ENCODE measurements at regions not wholly inside any gene's neighbourhood (a gene's known extent, or its start where the extent isn't known, plus 50 kb on each side); places are given as distances from the start of the nearest gene placed in this dataset.

DNA sequence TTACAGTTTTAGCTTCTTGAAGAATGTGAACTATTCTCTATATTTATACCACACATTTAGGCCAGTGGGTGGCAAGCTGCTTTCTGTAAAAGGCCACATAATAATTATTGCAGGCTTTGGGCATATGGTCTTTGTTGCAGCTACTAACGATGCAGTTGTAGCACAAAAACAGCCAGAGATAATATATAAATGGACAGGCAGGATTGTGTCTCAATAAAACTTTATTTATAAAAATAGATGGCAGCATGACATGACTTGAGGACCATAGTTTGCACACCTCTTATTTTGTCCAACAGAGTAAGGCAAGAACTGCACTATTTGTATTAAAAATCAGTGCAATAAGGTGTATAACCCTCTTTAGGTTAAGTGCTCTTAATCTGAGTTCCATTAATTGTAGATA is 415.0 kb downstream of the ANXA1 start:
- DNase-seq = no peak

GRCh38 chr9:73573235-73573634 is 421.6 kb downstream of the ANXA1 start:
- no peak for DNase-seq

- DNase-seq = no peak
Measured at GRCh38 chr9:73575101-73576060, 423.7 kb downstream of the ANXA1 start.

DNA sequence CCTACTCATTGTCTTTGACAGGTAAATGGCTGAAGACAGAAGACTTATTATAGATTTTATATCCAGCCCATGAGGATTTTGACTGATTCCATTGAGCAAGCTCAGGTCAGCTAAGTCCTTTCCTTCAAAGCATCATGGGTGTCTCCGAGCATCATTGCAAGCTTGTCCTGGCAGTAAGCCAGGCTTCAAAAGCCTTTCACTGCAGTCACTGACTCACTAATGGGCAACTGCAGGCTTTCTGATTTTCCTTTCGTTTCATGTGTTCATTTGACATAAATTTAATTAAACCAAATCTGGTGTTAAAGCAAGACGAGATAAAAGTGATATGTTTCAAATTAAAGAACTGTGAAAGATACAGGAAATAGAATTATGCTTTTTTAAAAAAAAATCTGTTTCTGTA is 426.2 kb downstream of the ANXA1 start:
- DNase-seq = peak; percentile 14

DNA sequence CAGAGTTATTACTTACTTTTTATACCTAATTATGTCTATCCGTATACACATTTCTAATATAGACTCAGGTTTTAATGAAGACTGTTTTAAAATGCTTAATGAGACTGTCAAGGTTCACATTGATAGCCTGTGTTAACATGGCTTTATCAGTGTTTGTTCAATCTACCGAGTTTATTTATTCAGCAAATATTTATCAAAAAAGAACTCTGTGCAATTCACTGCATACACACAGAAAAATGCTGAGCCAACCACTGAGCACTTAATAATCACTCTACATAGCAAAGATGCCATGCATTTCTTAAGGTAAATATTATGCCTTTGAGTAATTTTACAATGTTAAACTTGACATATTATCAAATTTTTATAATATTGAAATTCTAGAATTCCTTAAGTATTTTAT is 428.2 kb downstream of the ANXA1 start:
- no peak for DNase-seq

DNA sequence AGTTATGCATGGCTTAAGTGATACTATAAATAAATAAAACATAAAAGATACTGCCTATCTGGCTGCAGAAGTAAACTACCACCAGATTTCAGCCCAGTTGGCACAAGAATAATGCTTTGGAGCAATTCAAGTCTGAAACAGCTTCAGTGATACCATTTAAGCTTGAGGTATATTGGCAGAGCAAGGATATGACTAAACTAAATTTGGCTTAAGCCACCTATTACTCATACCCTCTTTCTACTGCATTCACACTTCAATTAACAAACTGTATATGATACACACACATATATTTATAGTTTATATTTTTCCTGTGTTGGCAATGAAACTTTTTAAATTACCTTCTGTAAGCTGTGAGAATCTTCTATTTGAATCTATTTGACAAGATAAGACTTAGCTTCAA is 431.9 kb downstream of the ANXA1 start:
- no peak for DNase-seq

DNA sequence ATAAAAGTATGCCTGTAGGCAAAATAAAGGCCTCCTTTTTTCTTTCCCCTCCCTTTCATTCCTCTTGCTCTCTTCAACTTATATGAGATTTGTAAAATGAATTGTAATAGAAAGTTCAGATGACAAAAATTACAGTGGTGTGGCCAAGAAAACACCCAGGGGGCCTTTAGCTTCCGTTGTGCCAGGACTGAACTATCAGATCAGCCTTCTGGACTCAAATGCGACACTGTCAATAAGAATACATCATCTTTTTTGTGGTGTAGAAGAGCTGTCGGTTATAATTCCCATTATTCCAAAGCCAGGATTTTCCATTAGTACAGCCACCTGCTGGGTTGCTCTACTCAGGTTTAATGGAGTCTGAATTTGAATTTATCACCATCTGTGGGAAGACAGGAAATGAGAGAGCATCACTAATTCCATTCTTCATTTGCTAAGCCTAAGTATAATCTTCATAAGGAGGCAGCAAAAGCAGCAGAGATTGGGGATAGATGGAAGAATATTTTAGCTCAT is 443.4 kb downstream of the ANXA1 start:
- no peak for DNase-seq

DNA sequence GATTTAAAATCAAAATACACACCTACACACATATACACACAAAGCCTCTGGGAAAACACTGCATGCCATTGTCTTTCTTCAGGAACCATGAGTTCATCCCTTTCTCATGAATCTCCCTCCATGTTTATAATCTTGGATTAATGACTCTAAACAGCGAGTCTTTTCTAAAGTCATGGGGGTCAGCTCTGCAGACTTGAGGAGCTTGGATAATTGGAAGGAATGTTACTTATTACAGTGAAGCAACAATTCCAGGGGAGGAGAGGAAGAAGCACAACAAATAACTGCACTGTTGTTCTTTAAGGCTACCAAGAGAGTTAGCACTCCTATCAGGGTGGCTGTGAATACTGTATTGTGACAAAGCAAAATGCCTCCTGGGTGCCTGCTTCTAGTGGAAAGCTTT is 444.7 kb downstream of the ANXA1 start:
- DNase-seq = no peak

- DNase-seq = no peak
Measured at GRCh38 chr9:73597039-73597438, 445.4 kb downstream of the ANXA1 start.

DNA sequence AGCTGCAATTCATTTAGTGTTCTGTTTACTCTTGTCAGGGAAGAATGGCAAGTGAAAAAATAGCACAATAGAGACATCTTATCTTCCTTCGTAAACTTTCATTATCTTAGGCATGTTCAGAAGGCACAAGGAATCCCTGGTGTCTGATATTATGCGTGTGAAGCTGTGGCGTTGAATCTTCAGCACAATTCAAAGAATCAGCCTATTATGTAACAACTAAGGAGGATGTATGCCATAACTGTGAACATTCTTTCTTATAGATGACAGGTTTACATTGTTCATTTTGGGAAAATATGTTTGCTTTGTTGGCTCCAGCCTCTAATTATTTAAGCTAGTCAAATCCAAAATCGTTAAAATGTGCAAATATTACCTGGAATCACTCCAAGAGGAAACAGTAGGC is 446.1 kb downstream of the ANXA1 start:
- DNase-seq = no peak

DNA sequence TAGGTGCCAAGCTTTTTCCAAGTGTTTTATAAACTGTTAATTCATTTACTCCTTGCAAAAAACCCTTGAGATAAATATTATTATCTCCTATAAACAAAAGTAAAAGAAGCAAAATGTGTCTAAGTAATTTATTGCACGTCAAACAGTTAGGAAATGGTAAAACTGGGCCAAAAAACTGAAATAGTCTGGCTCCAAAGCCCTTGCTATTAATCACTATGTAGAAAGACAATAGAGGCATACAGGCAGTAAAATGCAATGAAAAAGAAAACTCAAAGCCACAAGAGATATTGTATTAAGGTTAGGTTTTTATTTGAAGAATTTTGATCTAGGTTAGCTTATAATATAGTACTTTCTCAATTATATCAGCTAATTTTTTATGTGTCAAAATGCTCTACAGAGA is 457.7 kb downstream of the ANXA1 start:
- no peak for DNase-seq

DNA sequence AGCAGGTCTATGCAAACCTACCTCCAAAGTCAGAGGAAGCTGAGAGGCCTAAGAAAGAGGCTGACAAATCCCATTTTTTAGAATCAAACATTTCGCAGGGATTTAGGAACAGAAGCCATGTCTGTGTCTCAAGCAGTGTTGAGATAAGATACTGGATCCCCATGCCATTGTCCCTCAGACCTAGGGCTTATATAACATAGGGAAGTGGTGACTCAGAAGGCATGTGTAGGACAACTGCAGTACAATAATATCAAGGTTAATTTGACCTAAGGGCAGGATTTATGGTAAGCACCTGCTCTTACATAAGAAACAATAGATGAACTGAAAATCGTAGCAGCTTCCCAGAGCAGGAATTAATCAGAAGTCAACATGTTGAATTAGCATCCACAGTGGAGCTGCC is 459.4 kb downstream of the ANXA1 start:
- no peak for DNase-seq

- peak; percentile 37 for DNase-seq
Measured at GRCh38 chr9:73613092-73613701, 461.5 kb downstream of the ANXA1 start.

DNA sequence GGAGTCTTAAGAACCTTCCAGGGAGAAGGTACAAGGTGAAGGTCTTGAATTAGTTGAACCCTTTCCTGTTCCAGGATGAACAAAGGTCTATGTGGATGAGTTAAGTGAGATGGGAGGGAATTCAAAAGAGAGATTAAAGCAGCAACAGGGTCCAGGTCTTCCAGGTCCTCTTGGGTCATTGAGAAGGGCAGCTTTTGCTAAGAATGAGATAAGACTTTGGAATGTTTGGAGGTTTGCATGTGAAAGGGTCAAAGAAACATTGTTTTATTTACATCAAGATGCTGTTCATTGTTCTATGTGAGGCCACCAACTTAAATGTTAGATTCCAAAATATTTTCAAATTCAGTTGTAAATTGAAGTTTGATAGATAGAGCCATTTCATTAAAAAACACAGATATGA is 463.9 kb downstream of the ANXA1 start:
- no peak for DNase-seq

DNA sequence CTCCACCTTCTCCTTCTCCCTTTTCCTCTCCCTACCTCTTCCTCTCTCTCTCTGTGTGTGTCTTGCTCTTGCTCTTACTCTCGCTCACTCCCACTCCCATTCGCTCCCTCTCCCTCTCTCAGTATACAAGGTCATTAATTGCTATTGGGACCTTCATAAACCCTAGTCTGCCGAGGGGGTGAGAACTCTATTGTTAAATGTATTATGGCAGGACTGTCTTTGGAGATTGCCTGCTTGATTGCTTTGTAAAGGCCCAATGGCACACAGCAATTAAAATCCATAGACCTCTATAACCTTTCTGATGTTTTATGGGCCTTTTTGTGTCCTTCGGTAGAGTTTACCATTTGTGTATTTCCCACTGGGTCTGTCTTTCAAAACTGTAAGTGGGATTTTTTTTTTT is 465.9 kb downstream of the ANXA1 start:
- DNase-seq = no peak

GRCh38 chr9:73640971-73641370 is 489.3 kb downstream of the ANXA1 start:
- no peak for DNase-seq

GRCh38 chr9:73643379-73644013 is 491.8 kb downstream of the ANXA1 start:
- DNase-seq = peak; percentile 70

DNA sequence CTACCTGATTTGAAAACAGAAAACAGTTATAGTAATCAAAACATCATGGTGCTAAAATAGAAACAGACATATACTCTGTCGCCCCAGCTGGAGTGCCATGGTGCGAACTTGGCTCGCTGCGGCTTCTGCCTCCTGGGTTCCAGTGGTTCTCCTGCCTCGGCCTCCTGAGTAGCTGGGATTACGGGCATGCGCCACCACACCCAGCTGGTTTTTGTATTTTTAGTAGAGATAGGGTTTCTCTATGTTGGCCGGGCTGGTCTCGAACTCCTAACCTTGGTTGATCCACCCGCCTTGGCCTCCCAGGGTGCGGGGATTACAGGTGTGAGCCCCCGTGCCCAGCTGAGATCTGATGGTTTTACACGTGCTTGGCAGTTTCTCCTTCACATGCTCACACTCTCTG is 495.9 kb downstream of the ANXA1 start:
- DNase-seq = no peak

- no peak for DNase-seq
Measured at GRCh38 chr9:73649552-73649951, 497.9 kb downstream of the ANXA1 start.

- no peak for DNase-seq
Measured at GRCh38 chr9:73655363-73655762, 503.7 kb downstream of the ANXA1 start.

- no peak for DNase-seq
Measured at GRCh38 chr9:73655831-73656230, 504.2 kb downstream of the ANXA1 start.

- DNase-seq = no peak
Measured at GRCh38 chr9:73665253-73665652, 513.6 kb downstream of the ANXA1 start.

DNA sequence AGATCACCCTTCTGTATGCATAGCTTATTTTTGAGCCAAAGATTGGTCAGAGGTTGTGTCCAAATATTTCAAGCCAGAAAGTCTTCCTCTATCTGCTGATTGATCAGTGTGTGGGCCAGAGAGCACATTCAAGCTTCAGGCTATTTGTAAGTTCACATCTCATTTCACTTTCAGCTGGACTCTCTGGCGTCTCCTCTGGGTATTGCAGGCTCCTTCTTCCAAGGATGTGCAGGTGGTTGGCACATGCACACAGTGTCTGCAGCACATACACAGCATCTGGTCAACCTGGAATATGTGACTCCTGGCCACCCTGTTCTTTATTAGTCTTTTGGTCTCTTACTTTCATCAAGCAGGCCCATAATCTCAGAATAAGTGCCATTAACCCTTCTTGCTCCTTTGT is 516.1 kb downstream of the ANXA1 start:
- no peak for DNase-seq

DNA sequence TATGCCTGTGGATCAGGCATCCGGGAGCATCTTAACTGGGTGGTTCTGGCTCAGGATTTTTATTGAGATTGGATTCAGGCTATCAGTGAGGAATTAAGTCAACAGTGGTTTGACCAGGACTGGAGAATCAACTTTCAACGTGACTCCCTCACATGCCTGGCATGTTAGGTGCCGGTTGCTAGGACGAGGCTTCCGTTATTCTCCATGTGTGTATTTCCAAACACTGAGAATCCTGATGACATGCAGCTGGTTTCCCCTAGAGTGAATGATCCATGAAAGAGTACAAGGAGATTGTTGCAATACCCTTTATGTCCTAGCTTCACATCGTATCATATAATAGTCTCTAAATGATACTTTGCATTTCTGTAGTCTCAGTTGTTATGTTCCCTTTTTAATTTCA is 529.2 kb downstream of the ANXA1 start:
- DNase-seq = no peak
